HPDE6-E6E7 (cell line): ENCODE measurements at regions not wholly inside any gene's neighbourhood (a gene's known extent, or its start where the extent isn't known, plus 50 kb on each side); places are given as distances from the start of the nearest gene placed in this dataset.
"Not testable (repeated sequence)": the region's sequence is repeated elsewhere in the genome, so short reads cannot be mapped to it uniquely, and the experiment has no call there.

Source experiments
- DNase-seq: peaks from one replicate; pipeline ENCODE4 v3.0.0; 2011; ENCODE audit warnings: missing footprints; ENCODE audit errors: extremely low spot score

GRCh38 chr9:21597284-21597683 is 115.2 kb upstream of the IFNE start:
- no peak for DNase-seq

- no peak for DNase-seq
Measured at GRCh38 chr9:21598749-21599148, 116.6 kb upstream of the IFNE start.

- no peak for DNase-seq
Measured at GRCh38 chr9:21605489-21605931, 123.4 kb upstream of the IFNE start.

- DNase-seq: no peak
Measured at GRCh38 chr9:21607576-21607975, 125.5 kb upstream of the IFNE start.

GRCh38 chr9:21608200-21608599 is 126.1 kb upstream of the IFNE start:
- no peak for DNase-seq

GRCh38 chr9:21609506-21609905 is 127.4 kb upstream of the IFNE start:
- DNase-seq: no peak

GRCh38 chr9:21611891-21612290 is 129.8 kb upstream of the IFNE start:
- DNase-seq: peak; percentile 33

GRCh38 chr9:21615018-21615417 is 132.9 kb upstream of the IFNE start:
- no peak for DNase-seq

- no peak for DNase-seq
Measured at GRCh38 chr9:21615446-21615845, 133.3 kb upstream of the IFNE start.

- DNase-seq: peak; percentile 86
Measured at GRCh38 chr9:21616082-21616778, 134.1 kb upstream of the IFNE start.

GRCh38 chr9:21624675-21625644 is 142.8 kb upstream of the IFNE start:
- no peak for DNase-seq

- no peak for DNase-seq
Measured at GRCh38 chr9:21626493-21626892, 144.4 kb upstream of the IFNE start.

GRCh38 chr9:21628954-21629353 is 146.8 kb upstream of the IFNE start:
- DNase-seq: not testable (repeated sequence)

GRCh38 chr9:21634951-21635350 is 152.8 kb upstream of the IFNE start:
- peak; percentile 41 for DNase-seq

- no peak for DNase-seq
Measured at GRCh38 chr9:21638104-21638503, 156.0 kb upstream of the IFNE start.

- DNase-seq: no peak
Measured at GRCh38 chr9:21653091-21653490, 149.3 kb upstream of the MTAP start.

- no peak for DNase-seq
Measured at GRCh38 chr9:21653589-21653988, 148.8 kb upstream of the MTAP start.

GRCh38 chr9:21656776-21657674 is 145.4 kb upstream of the MTAP start:
- DNase-seq: no peak

GRCh38 chr9:21657966-21658667 is 144.3 kb upstream of the MTAP start:
- DNase-seq: no peak

- no peak for DNase-seq
Measured at GRCh38 chr9:21660976-21661375, 141.5 kb upstream of the MTAP start.

GRCh38 chr9:21661626-21662025 is 140.8 kb upstream of the MTAP start:
- DNase-seq: no peak
